Activated CD8-positive, alpha-beta memory T cell treated with anti-CD3 and anti-CD28 coated beads, Interleukin-2, amount 50 U/mL, for 24 hours (primary cell): ENCODE measurements at regions not wholly inside any gene's neighbourhood (a gene's known extent, or its start where the extent isn't known, plus 50 kb on each side); places are given as distances from the start of the nearest gene placed in this dataset.

Experiments
- DNase-seq: peaks from one replicate; pipeline ENCODE4 v3.0.0-alpha.2; 2020; ENCODE audit errors: extremely low read depth

DNA sequence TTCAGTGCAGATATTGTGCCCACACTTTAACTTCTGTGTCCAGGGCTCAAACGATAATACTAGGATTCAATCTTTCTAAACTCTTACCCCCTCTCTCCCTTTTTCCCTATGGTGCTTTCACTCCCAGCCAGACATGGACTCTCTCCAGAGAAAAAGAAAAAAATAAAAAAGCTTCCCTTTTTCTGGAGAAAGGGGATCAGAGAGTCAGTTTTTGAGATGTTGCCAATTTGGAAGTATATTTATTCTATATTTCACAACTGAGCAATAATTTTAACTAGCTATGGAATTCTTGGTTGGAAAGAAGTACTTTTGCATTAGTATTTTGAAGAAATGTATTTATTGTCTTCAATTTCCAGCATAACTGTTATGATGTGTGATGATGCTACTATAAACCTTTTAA, 72.2 kb upstream of the ZFP64 start:
- DNase-seq, result no peak

DNA sequence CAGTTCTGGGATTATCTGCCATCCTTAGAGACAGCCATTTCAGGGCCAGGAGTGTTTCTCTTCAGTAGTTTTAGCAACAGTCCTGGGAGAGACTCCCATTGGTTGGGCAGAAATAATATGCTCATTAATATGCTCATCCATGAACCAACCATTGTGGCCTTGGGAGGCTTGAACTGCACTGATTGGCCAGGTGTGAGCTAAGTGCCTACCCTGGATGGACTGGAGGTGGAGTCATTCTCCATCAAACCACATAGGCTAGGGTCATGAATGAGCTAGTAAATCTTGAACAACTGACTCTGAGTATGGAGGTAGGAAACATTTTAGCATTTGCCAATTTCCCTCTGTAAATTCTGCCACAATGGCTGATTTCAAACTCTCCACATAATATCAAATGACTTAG, 70.2 kb upstream of the ZFP64 start:
- no peak for DNase-seq

DNA sequence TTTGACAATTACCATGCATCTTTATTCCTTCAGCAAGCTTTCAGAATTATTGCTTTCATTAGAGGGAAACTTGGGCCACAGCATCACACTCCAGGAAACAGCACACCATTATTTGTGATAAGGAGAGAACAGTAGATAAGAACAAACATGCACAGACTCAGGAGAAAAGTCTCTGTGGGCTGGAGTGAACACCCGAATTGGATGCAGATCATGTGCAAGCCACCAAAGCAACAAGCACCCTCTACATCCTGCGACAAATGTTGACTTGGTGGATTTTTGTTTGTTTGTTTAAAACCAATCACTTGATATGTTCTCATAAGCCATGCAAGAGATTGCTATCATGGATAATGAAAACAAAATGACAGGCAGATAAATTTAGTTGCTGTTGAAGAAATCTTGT, 67.7 kb upstream of the ZFP64 start:
- no peak for DNase-seq

GRCh38 chr20:52256454-52256853, 64.9 kb upstream of the ZFP64 start:
- DNase-seq, result no peak

DNA sequence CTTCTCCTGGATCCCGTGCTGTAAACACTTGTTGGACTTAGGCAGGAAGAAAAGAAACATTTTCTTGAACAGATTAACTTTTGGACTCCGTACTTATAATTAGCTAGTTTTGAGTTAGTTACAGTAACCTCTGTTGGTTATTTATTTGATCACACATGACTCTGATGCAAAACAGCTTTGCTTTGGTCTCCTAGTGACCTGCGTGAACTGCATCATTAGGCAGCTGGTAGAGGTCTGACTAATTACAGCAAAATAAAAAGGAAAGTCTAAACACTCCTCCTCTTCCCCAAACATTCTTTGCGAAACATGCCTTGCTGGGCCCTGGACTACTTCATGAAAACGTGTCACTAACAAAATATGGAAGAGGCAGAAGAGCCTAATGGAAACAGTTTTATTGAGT, 61.1 kb upstream of the ZFP64 start:
- DNase-seq, result no peak

GRCh38 chr20:52251827-52252226, 60.2 kb upstream of the ZFP64 start:
- DNase-seq, result no peak

DNA sequence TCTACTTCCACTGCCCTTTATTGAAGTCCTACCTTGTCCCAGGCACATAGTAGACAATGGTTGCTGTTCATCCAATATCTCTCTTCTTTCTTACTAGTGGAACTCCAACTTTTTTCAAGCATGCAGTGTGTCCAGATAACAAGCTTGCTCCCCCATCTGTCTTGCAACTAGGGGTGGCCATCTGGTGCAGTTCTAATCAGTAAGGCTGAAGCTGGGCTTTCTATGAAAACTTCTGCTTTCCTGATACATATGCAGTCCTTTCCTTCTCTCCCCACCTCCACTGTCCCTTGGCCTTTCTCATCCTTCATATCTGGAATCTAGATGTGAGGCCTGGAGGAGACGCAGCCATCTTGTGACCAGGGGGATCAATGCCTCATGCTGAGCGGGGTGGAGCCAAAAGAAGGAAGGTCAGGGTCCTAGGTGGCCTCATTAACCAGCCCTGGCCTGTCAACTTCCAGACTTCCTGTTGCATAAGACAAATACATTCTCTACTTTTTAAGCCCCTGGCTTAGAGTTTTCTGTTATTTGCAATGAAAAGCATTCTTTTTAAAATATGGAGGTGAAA, 59.6 kb upstream of the ZFP64 start:
- DNase-seq, result no peak

GRCh38 chr20:52247548-52247947, 56.0 kb upstream of the ZFP64 start:
- no peak for DNase-seq

DNA sequence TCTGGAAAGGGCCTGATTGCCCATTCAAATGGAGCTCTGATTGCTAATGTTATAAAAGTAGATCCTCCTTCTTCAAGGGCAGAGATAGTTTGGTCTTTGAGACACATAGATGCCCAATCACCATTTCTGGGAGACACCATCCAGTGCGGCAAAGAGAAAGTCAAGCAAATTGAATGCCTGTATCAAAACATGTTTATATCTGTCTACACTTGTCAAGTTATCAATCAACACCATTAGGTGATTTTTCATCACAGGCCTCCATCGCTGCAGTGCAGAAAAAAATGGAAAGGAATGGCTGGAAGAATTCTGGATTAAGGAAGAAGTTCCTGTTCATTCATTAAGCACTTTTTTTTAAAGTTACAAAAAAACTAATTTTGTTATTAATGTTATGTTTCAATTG, 54.8 kb upstream of the ZFP64 start:
- DNase-seq, result no peak

DNA sequence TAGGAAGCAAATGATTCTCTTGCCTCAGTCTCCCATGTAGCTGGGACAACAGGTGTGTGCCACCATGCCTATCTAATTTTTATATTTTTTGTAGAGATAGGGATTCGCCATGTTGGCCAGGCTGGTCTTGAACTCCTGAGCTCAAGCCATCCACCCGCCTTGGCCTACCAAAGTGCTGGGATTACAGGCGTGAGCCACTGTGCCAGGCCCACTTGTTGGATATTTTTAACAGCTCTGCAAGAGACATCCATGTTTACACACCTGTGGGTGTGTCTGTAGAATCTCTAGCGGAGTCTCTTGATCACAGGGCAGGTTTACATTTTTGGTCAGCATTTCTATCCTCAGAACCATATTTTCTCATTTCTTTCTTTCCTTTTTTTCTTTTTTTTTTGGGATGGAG, 53.1 kb upstream of the ZFP64 start:
- no peak for DNase-seq

GRCh38 chr20:52242237-52243230, 51.0 kb upstream of the ZFP64 start:
- no peak for DNase-seq
